ENCODE measurements at regions not wholly inside any gene's neighbourhood (a gene's known extent, or its start where the extent isn't known, plus 50 kb on each side); places are given as distances from the start of the nearest gene placed in this dataset.

- DNase-seq: peak; percentile 68
These were observed 660.1 kb upstream of the CAMK1G start for GRCh38 chr1:208923456-208923855.

DNA sequence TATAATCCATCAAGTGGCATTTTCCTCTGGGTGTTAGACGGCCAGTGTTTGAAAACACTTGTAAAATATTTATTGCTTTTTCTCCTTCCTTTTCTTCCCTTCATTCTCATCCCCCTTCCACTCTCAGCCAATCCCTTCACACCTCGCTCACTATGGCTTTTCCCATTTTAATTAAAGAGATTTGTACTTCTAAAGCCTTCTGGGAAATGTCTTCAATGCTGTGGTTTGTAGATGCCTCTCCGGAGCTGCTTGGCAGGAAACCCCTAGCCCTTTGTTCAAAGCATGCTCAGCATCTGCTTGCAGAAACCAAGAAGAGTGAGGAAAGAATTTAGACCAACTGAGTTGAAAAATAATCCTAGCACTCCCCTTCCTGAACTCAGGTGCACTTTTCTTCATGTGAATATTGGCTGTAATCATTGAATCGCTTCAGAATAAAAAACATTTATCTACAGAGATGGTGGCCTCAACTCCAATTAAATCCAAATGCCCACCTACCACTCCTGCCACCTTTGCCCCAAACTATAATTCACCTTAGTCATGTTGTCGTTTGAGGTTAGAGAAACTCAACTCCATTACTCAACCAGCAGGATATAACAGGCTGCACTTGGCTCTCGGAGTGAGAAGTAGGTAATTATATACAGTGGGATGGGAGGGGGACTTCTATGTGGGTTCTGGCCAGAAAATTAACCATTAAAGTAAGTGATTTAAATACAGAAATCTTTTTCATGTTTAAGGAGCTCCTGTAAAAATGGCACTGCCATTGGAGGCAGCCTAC lies 659.4 kb upstream of the CAMK1G start:
- peak; percentile 33 for DNase-seq

DNA sequence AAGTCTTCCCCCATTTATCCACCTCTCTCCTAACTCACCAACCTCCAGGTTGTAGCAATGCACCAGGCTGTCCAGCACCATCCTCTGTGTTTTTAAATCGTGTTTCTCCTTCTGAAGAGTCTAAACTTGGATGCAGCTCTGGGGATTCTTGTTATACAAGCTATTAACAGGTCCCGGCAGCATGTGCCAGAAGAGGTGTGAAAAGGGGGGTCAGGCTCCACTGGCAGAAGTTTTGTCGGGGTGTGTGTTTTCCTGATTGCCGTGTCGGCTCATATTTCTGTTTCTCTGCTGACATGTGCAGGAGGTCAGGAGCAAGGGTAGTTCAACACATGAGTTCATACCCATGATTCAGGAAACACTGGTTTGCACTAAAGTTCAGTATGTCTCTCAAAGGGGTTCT lies 658.6 kb upstream of the CAMK1G start:
- DNase-seq: no peak

DNA sequence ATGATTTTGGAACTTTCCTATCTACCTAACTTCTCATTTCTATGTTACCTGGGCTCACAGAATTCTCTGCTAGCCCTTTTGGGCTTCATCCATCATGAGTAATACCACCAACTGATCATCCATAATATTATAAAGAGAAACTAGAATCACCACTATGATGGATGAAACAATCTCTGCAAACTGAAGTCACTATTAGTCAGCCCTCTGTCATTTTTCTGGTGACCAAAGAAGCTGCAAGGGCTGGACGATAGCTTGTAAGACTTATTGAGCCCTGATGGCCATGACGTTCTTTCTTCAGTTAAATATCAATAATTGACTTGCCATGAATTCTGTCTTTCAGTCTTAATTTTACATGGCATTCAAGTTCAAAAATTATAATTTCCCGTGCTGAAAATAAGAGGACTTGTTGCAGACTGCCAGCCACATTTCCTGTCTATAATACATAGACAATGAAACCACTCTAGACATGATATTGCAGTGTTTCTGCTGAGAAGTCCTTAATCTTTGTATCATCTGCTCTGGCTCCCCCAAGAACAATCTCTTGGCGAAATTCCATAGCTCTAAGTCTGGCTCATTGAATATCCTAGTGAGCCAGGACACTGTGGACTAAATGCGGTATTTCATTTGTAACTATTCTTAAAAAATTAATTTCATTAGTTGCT lies 655.0 kb upstream of the CAMK1G start:
- DNase-seq: no peak

DNA sequence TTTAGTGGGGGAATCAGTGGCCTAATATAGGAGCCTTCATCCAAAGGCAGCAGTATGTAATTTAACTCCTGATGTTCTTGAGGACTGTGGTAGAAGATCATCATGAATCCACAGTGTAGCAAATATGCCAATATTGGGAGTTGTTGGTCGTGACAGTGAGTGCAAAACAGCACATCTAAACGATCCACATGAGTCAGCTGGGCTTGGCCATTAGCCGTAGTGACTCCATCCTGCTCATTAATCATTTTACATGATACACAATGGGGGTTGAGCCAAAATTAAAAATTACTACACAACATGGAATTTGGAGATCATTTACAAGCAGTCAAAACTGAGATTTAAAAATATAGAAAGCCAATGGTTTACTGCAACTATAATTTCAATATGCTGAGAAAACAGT lies 653.9 kb upstream of the CAMK1G start:
- no peak for DNase-seq

DNA sequence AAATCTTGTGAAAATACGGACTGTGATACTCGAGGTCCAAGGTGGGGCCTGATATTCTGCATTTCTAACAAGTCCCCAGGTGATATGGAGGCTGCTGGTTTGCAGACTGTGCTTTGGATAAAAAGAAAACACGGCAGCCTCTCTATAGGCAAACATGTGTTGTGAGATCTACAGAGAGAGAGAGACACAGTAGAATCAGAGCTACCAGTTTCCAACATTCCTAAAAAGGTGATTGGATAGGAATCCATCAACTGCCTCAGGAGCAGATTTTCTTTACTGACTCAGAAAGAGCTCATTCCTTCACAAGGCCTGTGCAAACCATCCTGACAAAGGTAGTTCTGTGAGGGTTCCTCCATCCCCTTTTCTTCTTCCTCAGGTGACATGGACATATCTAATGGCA lies 651.6 kb upstream of the CAMK1G start:
- no peak for DNase-seq

DNA sequence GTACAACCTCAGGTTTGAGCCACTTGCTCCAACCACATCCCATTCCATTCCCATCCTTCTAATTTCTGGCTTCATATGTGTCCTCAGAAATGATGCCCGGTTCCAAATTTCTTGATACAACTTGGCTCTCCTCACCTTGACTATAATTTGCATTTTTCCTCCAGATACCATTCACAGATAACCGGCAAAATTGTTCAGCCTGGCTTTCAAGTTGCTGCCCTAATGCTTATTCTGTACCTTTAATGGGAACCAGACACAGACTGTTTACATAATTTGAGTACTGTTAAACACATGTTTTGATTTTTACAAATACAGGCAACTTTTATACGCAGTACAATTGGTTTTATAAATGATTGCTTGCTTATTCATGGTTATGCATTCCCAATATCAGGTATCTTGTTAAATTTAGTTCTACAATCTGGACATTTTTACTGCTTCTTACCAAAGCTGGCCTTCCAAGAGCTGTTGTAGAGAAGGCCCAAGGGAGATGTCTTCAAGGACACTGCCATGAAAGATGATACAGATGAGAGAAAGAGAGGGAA lies 649.5 kb upstream of the CAMK1G start:
- DNase-seq: no peak

DNA sequence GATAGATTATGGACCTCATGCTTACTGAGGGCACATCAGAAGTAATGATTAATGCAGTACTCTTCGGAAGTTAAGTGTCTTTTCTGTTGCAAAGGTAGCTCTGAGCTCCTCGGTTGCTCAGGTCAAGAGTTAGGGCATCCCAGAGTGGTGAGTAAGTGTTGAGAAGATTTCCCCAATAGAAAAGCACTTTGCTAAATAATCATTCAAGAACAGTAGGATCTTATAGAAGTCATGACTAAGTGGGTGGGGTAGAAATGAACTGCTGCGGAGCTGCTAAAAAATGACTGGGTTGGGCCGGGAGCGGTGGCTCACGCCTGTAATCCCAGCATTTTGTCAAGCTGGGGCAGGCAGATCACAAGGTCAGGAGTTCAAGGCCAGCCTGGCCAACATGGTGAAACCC lies 648.6 kb upstream of the CAMK1G start:
- no peak for DNase-seq

- no peak for DNase-seq
These were observed 647.9 kb upstream of the CAMK1G start for GRCh38 chr1:208935517-208936187.

DNA sequence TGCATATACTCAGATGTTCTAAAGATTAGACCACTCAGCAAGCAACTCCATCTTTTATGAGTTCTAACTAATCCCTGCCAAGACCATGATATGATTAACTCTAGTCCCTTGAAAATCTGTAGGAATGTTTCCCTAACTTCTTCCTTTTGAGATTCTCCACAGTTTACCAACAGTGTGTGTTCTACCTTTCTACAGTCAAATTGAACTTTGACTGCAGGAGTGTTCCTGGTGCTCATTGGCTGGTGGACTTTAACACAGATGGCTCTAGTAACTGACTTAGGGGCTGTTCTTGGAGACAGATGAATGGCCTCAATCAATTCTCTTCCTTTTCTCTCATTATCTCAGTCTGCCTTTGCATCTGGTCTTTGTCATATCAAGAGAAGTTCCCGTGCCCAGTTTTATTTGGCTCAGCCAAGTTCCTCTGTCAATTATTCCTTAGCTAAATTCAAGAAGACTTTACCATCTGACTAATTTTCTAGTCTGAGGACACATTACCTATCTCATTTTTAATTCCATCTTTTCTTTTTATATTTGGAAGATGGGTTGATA lies 643.9 kb upstream of the CAMK1G start:
- no peak for DNase-seq

DNA sequence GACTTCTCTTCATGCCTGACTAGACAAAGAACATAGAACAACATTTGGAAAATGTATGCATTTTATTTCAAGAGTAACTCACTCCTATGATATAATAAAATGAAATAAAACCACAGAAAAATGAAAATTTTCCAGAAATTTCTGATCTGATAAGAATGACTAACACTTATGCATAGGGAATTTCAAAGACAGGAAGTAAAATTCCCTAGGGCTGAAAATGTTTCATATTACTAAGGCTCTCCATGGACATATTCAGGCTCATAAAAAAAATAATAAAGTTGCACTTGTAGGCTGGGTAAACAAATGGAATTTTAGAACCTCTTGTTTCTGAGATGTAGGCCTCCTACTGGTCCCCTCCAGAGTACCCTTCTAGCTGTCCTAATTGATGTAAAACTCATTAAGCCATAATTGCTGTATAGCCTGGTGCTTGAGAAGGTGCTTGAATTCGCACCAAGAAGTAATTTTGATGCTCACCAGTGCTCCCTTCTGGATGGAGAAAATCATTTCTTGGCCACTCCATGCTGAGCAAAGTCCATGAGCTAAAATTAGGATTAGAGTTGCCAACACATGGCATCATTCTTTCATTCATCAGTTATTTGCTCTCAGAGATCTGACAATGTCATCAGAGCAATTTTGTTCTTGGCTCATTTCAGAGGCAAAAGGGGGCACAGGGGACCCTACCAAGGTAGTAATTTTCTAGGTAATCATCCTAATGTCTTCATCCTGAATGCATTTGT lies 641.0 kb upstream of the CAMK1G start:
- DNase-seq: no peak

- no peak for DNase-seq
These were observed 640.2 kb upstream of the CAMK1G start for GRCh38 chr1:208943291-208943690.

GRCh38 chr1:208944981-208945451 lies 638.5 kb upstream of the CAMK1G start:
- DNase-seq: no peak

DNA sequence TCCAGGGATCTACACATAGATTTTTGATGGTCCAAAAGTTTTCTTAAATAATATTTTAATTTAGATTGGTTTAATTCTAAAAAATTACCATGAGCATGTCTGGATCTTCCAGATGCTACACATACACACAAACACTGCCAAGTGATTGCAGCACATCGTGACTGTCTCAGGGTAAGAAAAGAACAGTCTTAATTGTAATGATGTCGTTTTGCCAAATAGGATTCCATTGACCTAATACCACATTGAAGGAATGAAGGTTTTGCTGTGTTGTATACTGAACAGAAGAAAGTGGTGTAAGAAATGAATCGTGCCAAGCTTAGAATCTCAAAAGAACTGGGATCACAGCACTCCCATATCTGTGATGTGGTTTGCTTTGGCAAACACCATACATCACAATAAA lies 633.3 kb upstream of the CAMK1G start:
- no peak for DNase-seq

DNA sequence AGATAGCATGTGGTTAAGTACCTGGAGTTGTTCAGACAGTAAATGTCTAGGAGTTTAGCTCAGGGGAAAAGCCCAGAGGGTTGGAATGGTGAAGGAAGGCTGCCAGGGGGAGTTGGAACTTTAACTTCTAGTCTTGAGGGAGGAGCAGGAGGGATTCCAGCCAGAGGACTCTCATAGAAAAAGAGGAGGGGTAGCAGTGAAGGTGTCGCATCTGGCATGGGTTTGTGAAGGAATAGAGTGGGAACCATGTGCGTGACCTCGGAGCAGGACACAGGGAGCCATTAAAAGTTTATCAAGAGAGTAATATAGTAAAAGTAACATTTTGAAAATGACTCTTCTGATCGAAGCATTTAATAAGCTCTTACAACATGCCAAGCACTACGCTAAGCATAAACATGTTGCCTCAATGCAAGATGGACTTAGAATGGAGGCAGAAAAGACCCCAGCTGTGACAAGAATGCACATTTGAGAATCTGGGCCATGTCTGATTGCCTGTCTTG lies 632.4 kb upstream of the CAMK1G start:
- DNase-seq: no peak

GRCh38 chr1:208951908-208952307 lies 631.6 kb upstream of the CAMK1G start:
- no peak for DNase-seq

DNA sequence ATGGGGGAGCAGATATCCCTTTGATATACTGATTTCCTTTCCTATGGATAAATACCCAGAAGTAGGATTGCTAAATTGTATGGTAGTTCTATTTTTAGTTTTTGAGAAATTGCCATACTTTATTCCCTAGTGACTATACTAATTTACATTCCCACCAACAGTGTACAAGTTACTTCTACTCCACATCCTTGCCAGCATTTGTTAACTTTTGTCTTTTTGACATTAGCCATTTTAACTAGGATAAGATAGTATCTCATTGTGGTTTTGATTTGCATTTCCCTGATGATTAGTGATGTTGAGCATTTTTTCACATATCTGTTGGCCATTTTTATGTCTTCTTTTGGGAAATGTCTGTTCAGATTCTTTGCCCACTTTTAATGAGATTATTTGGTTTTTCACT lies 620.6 kb upstream of the CAMK1G start:
- no peak for DNase-seq

- DNase-seq: no peak
These were observed 618.2 kb upstream of the CAMK1G start for GRCh38 chr1:208965351-208965750.

- DNase-seq: no peak
These were observed 616.2 kb upstream of the CAMK1G start for GRCh38 chr1:208967334-208967733.

GRCh38 chr1:208974717-208975116 lies 608.8 kb upstream of the CAMK1G start:
- no peak for DNase-seq

GRCh38 chr1:208975456-208975855 lies 608.1 kb upstream of the CAMK1G start:
- DNase-seq: no peak

DNA sequence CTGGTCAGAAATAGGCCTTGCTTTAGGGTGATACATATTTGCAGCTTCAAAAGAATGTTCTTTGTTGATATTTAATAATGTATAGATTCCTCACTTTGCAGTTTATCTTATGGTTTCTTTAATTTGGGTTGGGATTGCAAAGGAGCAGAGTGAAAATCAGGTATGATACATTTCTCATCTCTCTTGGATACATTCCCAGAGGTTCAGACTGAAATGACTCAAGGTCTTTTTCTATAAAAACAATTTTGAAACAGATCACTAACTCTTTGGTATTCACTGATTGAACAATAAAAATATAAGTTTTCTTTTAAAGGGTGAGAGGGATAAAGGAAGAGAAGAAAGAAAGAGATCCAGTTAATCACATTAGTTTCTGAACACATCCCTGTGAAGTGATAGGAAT lies 606.5 kb upstream of the CAMK1G start:
- DNase-seq: no peak

Data from eye (tissue), 1 donor.